ES-I3 (cell line): ENCODE measurements at regions not wholly inside any gene's neighbourhood (a gene's known extent, or its start where the extent isn't known, plus 50 kb on each side); places are given as distances from the start of the nearest gene placed in this dataset.

Experiments
- H3K36me3 ChIP-seq: 2 replicates; pipeline ENCODE4 v1.6.1; 2013; ENCODE audit warnings: mild to moderate bottlenecking, low read length, control low read depth, moderate library complexity; ENCODE audit not compliant: insufficient read depth
- H3K4me1 ChIP-seq: 2 replicates; pipeline ENCODE4 v1.6.1; 2013; ENCODE audit warnings: mild to moderate bottlenecking, control low read depth, low read length; ENCODE audit not compliant: insufficient read depth
- H3K9ac ChIP-seq: 2 replicates; pipeline ENCODE4 v1.6.1; 2013; ENCODE audit warnings: low read depth, mild to moderate bottlenecking, low read length, moderate library complexity
- H3K9me3 ChIP-seq: 2 replicates; pipeline ENCODE4 v1.6.1; 2013; ENCODE audit warnings: mild to moderate bottlenecking, low read length, moderate library complexity; ENCODE audit not compliant: control insufficient read depth, insufficient read depth

- H3K9ac ChIP-seq = no peak overlapping the region
Observed at GRCh38 chr2:200221055-200221955, 85.2 kb upstream of the SPATS2L start.

GRCh38 chr2:200222791-200223190 lies 83.7 kb upstream of the SPATS2L start:
- Histone ChIP-seq H3K4me1 (peaks cover 21% of the 10 kb centered on the region), H3K9ac (no peak overlapping the region), H3K9me3 (no peaks in the 10 kb centered on the region), H3K36me3 (no peaks in the 10 kb centered on the region)

More at GRCh38 chr2:200221055-200221955, 85.2 kb upstream of the SPATS2L start:
- H3K4me1 ChIP-seq = peaks cover 21% of the 10 kb centered on the region
- H3K9me3 ChIP-seq = no peaks in the 10 kb centered on the region
- H3K36me3 ChIP-seq = no peaks in the 10 kb centered on the region

GRCh38 chr2:200223205-200223784 lies 83.2 kb upstream of the SPATS2L start:
- Histone ChIP-seq H3K4me1 (peaks cover 21% of the 10 kb centered on the region), H3K36me3 (no peaks in the 10 kb centered on the region), H3K9ac (no peak overlapping the region), H3K9me3 (no peaks in the 10 kb centered on the region)

GRCh38 chr2:200225951-200226350 lies 80.5 kb upstream of the SPATS2L start:
- Histone ChIP-seq H3K4me1 (peaks cover 2% of the 10 kb centered on the region; the same call in 1 of the 2 replicates), H3K9me3 (no peaks in the 10 kb centered on the region), H3K9ac (no peak overlapping the region), H3K36me3 (no peaks in the 10 kb centered on the region)

- H3K9me3 ChIP-seq = no peaks in the 10 kb centered on the region
- H3K9ac ChIP-seq = no peak overlapping the region
- no peaks in the 10 kb centered on the region for H3K4me1 ChIP-seq
- H3K36me3 ChIP-seq = no peaks in the 10 kb centered on the region
Observed at GRCh38 chr2:200226451-200227426, 79.8 kb upstream of the SPATS2L start.

- Histone ChIP-seq H3K9me3 (0 out of 2 replicates have a peak, but pooled peaks cover 2% of the 10 kb centered on the region), H3K36me3 (no peaks in the 10 kb centered on the region), H3K9ac (no peak overlapping the region), H3K4me1 (no peaks in the 10 kb centered on the region)
Observed at GRCh38 chr2:200230716-200231115, 75.8 kb upstream of the SPATS2L start.

GRCh38 chr2:200235533-200235932 lies 71.0 kb upstream of the SPATS2L start:
- Histone ChIP-seq H3K36me3 (no peaks in the 10 kb centered on the region), H3K9ac (no peak overlapping the region), H3K4me1 (0 out of 2 replicates have a peak, but pooled peaks cover 3% of the 10 kb centered on the region), H3K9me3 (0 out of 2 replicates have a peak, but pooled peaks cover 2% of the 10 kb centered on the region)

- Histone ChIP-seq H3K4me1 (0 out of 2 replicates have a peak, but pooled peaks cover 3% of the 10 kb centered on the region), H3K9me3 (no peaks in the 10 kb centered on the region), H3K9ac (no peak overlapping the region), H3K36me3 (no peaks in the 10 kb centered on the region)
Observed at GRCh38 chr2:200239216-200239615, 67.3 kb upstream of the SPATS2L start.

- no peak overlapping the region for H3K9ac ChIP-seq
- no peaks in the 10 kb centered on the region for H3K9me3 ChIP-seq
- 0 out of 2 replicates have a peak, but pooled peaks cover 3% of the 10 kb centered on the region for H3K4me1 ChIP-seq
- no peaks in the 10 kb centered on the region for H3K36me3 ChIP-seq
Observed at GRCh38 chr2:200242570-200242969, 63.9 kb upstream of the SPATS2L start.

- Histone ChIP-seq H3K9ac (no peak overlapping the region), H3K9me3 (no peaks in the 10 kb centered on the region), H3K4me1 (0 out of 2 replicates have a peak, but pooled peaks cover 3% of the 10 kb centered on the region), H3K36me3 (no peaks in the 10 kb centered on the region)
Observed at GRCh38 chr2:200243441-200243840, 63.1 kb upstream of the SPATS2L start.

GRCh38 chr2:200244111-200244510 lies 62.4 kb upstream of the SPATS2L start:
- no peaks in the 10 kb centered on the region for H3K36me3 ChIP-seq
- H3K9me3 ChIP-seq = no peaks in the 10 kb centered on the region
- 0 out of 2 replicates have a peak, but pooled peaks cover 2% of the 10 kb centered on the region for H3K4me1 ChIP-seq
- H3K9ac ChIP-seq = no peak overlapping the region

GRCh38 chr2:200247494-200247893 lies 59.0 kb upstream of the SPATS2L start:
- H3K36me3 ChIP-seq = no peaks in the 10 kb centered on the region
- no peaks in the 10 kb centered on the region for H3K9me3 ChIP-seq
- peaks cover 3% of the 10 kb centered on the region; the same call in 1 of the 2 replicates for H3K4me1 ChIP-seq
- H3K9ac ChIP-seq = no peak overlapping the region

- H3K4me1 ChIP-seq = peaks cover 12% of the 10 kb centered on the region
- H3K36me3 ChIP-seq = no peaks in the 10 kb centered on the region
- no peak overlapping the region for H3K9ac ChIP-seq
- H3K9me3 ChIP-seq = no peaks in the 10 kb centered on the region
Observed at GRCh38 chr2:200252265-200253067, 54.0 kb upstream of the SPATS2L start.
